ENCODE measurements at regions not wholly inside any gene's neighbourhood (a gene's known extent, or its start where the extent isn't known, plus 50 kb on each side); places are given as distances from the start of the nearest gene placed in this dataset.

DNA sequence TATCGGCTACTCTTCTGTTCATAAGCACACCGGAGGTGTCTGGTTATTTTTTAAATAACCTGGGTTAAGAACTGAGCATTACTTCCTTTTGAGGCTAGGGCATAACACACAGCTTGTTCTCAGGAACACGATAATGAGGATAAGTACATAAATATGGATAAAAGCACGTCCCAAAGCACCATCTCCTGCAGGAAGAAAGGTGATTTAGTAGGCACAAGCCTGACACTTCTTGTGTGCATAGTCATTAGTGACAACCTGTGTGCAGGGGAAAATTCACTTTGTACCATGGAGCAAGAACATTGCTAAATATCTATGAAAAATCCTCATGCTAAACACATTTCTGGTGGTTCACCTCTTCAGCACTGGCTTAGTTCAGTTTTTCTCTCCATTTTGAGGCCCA, 166.5 kb downstream of the SNAPC1 start:
- TF ChIP-seq, protein P1, sequence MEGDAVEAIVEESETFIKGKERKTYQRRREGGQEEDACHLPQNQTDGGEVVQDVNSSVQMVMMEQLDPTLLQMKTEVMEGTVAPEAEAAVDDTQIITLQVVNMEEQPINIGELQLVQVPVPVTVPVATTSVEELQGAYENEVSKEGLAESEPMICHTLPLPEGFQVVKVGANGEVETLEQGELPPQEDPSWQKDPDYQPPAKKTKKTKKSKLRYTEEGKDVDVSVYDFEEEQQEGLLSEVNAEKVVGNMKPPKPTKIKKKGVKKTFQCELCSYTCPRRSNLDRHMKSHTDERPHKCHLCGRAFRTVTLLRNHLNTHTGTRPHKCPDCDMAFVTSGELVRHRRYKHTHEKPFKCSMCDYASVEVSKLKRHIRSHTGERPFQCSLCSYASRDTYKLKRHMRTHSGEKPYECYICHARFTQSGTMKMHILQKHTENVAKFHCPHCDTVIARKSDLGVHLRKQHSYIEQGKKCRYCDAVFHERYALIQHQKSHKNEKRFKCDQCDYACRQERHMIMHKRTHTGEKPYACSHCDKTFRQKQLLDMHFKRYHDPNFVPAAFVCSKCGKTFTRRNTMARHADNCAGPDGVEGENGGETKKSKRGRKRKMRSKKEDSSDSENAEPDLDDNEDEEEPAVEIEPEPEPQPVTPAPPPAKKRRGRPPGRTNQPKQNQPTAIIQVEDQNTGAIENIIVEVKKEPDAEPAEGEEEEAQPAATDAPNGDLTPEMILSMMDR (conservative IDR thresholded peaks at IDR 0.05), result no peak

DNA sequence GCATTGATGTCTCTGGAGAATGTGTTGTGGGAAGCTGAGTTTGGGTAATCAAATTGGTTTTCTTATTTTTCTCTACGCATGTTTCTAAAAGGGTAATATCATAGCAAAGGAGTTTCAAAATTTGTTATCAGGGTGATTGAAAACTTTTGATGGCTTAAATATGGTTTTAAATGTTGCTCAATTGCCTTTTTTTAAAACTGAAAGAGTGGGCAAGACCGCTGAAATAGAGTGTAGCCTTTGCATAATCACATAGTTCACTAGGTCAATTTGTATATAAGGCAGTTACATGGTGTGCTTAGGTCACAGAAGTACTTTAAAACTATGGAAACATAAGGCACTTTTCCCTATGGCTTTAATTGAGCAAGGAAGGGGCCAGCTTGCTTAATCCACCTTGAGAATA, 167.4 kb downstream of the SNAPC1 start:
- TF ChIP-seq, protein P1 (conservative IDR thresholded peaks at IDR 0.05), result no peak

More for the DNA sequence above, 166.5 kb downstream of the SNAPC1 start:
- no peak overlapping the region for H3K27ac ChIP-seq

DNA sequence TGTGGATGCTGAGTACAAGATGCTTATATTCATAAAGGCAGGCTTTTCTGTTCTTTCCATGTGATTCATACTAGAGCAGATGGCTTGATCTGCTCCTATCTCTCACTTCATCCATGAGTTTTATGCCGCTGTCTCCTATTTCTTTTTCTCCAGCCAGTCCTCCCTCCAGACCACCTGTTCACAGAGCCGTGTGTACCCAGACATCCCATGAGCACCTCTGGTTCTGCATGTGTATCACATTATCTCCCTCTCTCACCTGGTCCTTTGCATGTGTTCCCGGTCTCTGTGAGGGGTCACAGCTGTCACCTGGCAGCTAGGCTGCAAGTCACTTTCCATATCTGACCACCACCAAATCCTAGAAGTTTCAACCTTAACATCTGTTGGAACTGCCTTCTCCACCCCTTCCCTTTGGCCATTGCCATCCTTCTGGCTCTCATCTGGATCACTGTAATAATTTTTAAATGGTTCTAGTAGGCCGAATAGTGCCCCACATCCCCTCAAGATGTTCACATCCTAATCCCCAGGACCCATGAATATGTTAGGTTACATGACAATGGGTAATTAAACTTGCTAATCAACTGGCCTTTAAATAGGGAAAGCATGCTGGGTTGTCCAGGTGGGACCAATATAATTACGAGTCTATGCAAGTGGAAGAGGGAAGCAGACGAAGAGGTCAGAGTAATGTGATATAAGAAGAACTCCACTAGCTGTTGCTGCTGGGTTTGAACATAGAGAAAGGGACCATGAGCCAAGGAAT, 168.1 kb downstream of the SNAPC1 start:
- TF ChIP-seq, protein P1 (conservative IDR thresholded peaks at IDR 0.05), result no peak
- H3K27ac ChIP-seq, result no peak overlapping the region

More for the DNA sequence above, 167.4 kb downstream of the SNAPC1 start:
- no peak overlapping the region for H3K27ac ChIP-seq

DNA sequence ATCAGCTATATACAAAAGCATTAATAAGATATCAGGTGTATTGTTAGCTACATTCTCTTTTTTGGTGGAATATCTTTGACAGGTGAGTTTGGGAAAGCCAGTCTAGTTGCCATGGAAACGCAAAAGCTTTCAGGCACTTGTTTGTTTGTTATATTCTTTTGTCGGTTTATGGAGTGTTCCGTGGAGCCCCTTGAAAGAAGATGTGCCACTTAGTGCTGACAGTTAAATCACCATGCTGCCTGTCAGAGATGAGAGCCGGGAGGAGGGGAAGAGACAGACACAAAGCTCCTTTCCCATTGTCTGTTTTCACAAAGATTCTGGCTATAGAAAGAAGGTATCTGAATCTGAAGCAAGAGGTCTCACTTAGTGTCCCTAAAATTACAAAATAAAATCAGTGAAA, 170.8 kb downstream of the SNAPC1 start:
- TF ChIP-seq, protein P1 (conservative IDR thresholded peaks at IDR 0.05), result no peak
- no peak overlapping the region for H3K27ac ChIP-seq

DNA sequence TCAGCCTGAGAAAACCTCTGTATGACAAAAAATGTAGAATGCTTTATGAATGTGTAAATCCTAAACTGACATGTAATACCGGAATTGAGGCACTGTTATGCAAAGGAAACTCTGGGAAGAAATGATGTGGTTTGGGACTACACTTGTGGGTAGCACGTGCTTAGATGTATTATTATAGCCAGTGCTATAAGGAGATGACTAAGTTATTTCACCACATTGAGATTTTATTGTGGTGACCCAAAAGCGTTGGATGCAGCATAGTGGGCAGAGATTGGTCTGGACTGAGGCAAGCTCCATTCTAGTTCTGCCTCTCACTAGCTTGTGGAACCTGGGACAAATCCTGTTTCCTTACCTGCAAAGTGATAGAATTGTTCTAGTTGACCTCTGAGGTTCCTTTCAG, 172.2 kb downstream of the SNAPC1 start:
- H3K27ac ChIP-seq, result no peak overlapping the region
- TF ChIP-seq, protein P1 (conservative IDR thresholded peaks at IDR 0.05), result no peak

DNA sequence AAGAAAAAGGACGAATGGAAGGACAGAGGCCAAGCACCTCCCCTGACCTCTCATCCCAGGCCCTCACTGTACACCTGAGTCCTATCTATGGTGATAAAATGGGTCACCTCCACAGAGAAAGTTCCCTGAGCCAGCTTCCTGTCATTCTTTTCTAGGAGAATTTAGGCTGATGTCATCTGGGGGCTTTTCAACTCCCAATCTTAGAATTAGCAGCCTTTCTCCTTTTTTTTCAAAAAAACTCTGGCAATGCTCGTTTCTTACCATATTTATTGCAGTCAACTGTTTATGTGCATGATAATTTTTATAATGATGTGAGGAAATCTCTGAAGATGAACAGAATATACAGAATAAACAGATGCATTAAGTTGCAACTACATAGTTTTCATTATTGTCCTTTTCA, 177.6 kb downstream of the SNAPC1 start:
- H3K27ac ChIP-seq, result no peak overlapping the region
- TF ChIP-seq, protein P1 (conservative IDR thresholded peaks at IDR 0.05), result no peak

DNA sequence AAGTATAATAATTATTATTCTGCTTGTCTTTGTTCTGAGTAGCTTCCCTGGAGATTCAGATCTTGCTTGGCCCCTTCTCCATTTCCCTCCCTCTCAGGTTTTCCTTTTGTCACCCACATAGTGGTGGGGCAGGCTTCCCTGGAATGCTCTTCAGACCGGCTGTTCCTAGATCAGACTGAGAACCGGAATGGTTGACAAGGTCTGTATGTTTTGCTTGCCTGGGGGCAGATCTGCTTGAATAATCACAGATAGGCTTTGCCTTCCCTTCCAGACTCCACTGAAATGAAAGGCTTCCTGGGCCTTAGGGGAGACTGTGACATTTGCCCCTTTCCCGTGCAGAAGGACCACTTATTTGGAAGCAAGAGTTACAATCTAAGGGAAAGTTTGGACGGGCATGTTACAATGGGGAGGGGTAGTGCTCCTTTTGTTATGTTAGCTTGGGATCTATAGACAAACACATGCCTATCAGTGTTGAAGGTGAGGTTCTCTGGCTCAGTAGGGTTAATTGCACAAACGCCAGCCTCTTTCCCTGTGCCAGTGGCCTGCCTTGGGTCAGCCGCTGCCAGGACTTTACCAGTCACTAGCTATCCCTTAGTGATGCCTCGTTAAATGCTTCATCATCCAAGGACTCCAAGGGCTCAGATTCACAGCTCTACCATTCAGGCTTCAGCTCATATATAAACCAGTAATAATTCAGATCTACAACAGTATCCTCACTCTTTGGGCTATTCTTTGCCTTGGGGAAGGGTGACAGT, 178.6 kb downstream of the SNAPC1 start:
- TF ChIP-seq, protein P1 (conservative IDR thresholded peaks at IDR 0.05), result no peak
- H3K27ac ChIP-seq, result no peak overlapping the region

Data from VCaP (cell line).